ENCODE measurements at regions not wholly inside any gene's neighbourhood (a gene's known extent, or its start where the extent isn't known, plus 50 kb on each side); places are given as distances from the start of the nearest gene placed in this dataset.
"Not testable (repeated sequence)": the region's sequence is repeated elsewhere in the genome, so short reads cannot be mapped to it uniquely, and the experiment has no call there.

- CTCF ChIA-PET: no interaction called here
- POLR2A ChIA-PET: no interaction called here
Measured at GRCh38 chr2:53610260-53610659, 157.3 kb upstream of the CHAC2 start.

- CTCF ChIA-PET: no interaction called here
- POLR2A ChIA-PET: no interaction called here
Measured at GRCh38 chr2:53609551-53609950, 158.1 kb upstream of the CHAC2 start.

GRCh38 chr2:53608293-53608692, 159.3 kb upstream of the CHAC2 start:
- CTCF ChIA-PET: no interaction called here
- POLR2A ChIA-PET: no interaction called here

GRCh38 chr2:53600815-53601214, 166.8 kb upstream of the CHAC2 start:
- ChIA-PET CTCF (no interaction called here), POLR2A (no interaction called here)

GRCh38 chr2:53586733-53587612, 180.6 kb upstream of the CHAC2 start:
- CTCF ChIA-PET, POLR2A ChIA-PET: not testable (repeated sequence)

- ChIA-PET CTCF (no interaction called here), POLR2A (no interaction called here)
Measured at GRCh38 chr2:53584986-53585385, 182.6 kb upstream of the CHAC2 start.

- CTCF ChIA-PET: interaction anchor here (1.1 kb wide), 1 partner anchor 221 kb away, joined by 3 read pairs; no protein-coding TSS in a partner anchor
- POLR2A ChIA-PET: no interaction called here
Measured at GRCh38 chr2:53583583-53583982, 184.0 kb upstream of the CHAC2 start.

GRCh38 chr2:53582556-53582955, 185.0 kb upstream of the CHAC2 start:
- ChIA-PET CTCF (no interaction called here), POLR2A (no interaction called here)

GRCh38 chr2:53576166-53576565, 191.4 kb upstream of the CHAC2 start:
- POLR2A ChIA-PET: no interaction called here
- CTCF ChIA-PET: no interaction called here

- ChIA-PET POLR2A (no interaction called here), CTCF (no interaction called here)
Measured at GRCh38 chr2:53575721-53576124, 191.9 kb upstream of the CHAC2 start.

GRCh38 chr2:53572696-53573095, 194.9 kb upstream of the CHAC2 start:
- POLR2A ChIA-PET: no interaction called here
- CTCF ChIA-PET: no interaction called here

- POLR2A ChIA-PET: no interaction called here
- CTCF ChIA-PET: interaction anchor here (0.7 kb wide), 1 partner anchor 24 kb away, joined by 6 read pairs; no protein-coding TSS in a partner anchor
Measured at GRCh38 chr2:53569957-53570727, 197.5 kb upstream of the CHAC2 start.

GRCh38 chr2:53568469-53568868, 199.1 kb upstream of the CHAC2 start:
- POLR2A ChIA-PET: no interaction called here

GRCh38 chr2:53567073-53567472, 200.5 kb upstream of the CHAC2 start:
- POLR2A ChIA-PET: no interaction called here
- CTCF ChIA-PET: no interaction called here

More at GRCh38 chr2:53568469-53568868, 199.1 kb upstream of the CHAC2 start:
- CTCF ChIA-PET: no interaction called here

- ChIA-PET POLR2A (no interaction called here), CTCF (no interaction called here)
Measured at GRCh38 chr2:53562407-53562806, 205.2 kb upstream of the CHAC2 start.

- POLR2A ChIA-PET: no interaction called here
- CTCF ChIA-PET: no interaction called here
Measured at GRCh38 chr2:53561155-53561554, 206.4 kb upstream of the CHAC2 start.

- ChIA-PET POLR2A (no interaction called here), CTCF (no interaction called here)
Measured at GRCh38 chr2:53559302-53559966, 208.2 kb upstream of the CHAC2 start.

- POLR2A ChIA-PET: no interaction called here
- CTCF ChIA-PET: no interaction called here
Measured at GRCh38 chr2:53558867-53559266, 208.7 kb upstream of the CHAC2 start.

GRCh38 chr2:53549497-53549896, 218.1 kb upstream of the CHAC2 start:
- ChIA-PET CTCF (no interaction called here), POLR2A (no interaction called here)

GRCh38 chr2:53545604-53546003, 222.0 kb upstream of the CHAC2 start:
- ChIA-PET CTCF (no interaction called here), POLR2A (no interaction called here)

Measured in activated CD8-positive, alpha-beta memory T cell treated with anti-CD3 and anti-CD28 coated beads for 36 hours (primary cell).